ENCODE measurements at regions not wholly inside any gene's neighbourhood (a gene's known extent, or its start where the extent isn't known, plus 50 kb on each side); places are given as distances from the start of the nearest gene placed in this dataset.

DNA sequence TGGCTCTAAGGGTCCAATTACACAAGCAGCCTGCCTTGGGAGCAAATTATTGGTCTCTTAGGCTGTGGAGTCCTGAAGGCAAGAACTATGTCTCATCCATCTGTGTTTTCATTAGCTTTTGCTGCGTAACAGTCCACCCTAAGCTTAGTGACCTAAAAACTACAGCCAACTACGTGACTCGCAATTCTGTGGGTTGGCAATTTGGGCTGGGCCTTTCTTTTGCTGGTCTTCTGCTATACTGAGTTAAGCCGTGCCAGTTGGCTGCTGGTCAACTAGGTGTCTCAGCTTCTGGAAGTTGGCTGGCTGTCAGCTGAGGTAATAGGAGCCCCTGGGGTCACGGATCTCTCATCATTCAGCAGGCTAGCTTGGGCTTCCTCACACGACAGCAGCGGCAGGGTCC, 205.6 kb upstream of the S100G start:
- H3K36me3 ChIP-seq (ENCODE audit: control insufficient read depth, insufficient read depth, low read length), result no peaks in the 10 kb centered on the region
- no peak for ATAC-seq
- H3K4me3 ChIP-seq, result no peak overlapping the region
- H4K20me1 ChIP-seq (replicated peaks; ENCODE audit: control insufficient read depth, insufficient read depth, low read length), result no peaks in the 10 kb centered on the region
- H3K79me2 ChIP-seq (ENCODE audit: control insufficient read depth, insufficient read depth, low read length), result no peaks in the 10 kb centered on the region
- WGBS (ENCODE audit: insufficient coverage, low coverage, missing lambda C conversion rate), result 0% methylated on average over 7 of the region's 7 CpGs
- in situ Hi-C loops (cut with MboI) (loop anchor here (25.0 kb wide), 2 partner anchors 243 to 682 kb away; no protein-coding TSS in a partner anchor), intact Hi-C loops (cut with micrococcal nuclease) (no loop called here)
- no peak overlapping the region for H3K27ac ChIP-seq (ENCODE audit: extremely low read depth, low read depth, low read length)
- H3K4me2 ChIP-seq (ENCODE audit: insufficient read depth, low read length), result no peak overlapping the region
- ChIA-PET CTCF (ENCODE audit: low intra/inter-chr PET ratio) (interaction anchor here (1.4 kb wide), 1 partner anchor 226 kb away, joined by 5 read pairs; no protein-coding TSS in a partner anchor), POLR2A (interaction anchor here (0.6 kb wide), 1 partner anchor 29 kb away, joined by 3 read pairs; no protein-coding TSS in a partner anchor)
- BruUV-seq (replicated peaks), result no TSS peak
- H3K9me1 ChIP-seq (ENCODE audit: control insufficient read depth, insufficient read depth, low read length), result no peaks in the 10 kb centered on the region
- no peak for FAIRE-seq
- H3K27me3 ChIP-seq (ENCODE audit: control insufficient read depth in 2 of 2, insufficient read depth in 2 of 2, low read length in 2 of 2), result no peaks in the 10 kb centered on the region
- no peaks in the 10 kb centered on the region for H3K4me1 ChIP-seq (replicated peaks in 1 of 2; ENCODE audit: control insufficient read depth in 2 of 2, insufficient read depth in 2 of 2, low read length in 2 of 2)
- TF ChIP-seq BRCA1 (IDR thresholded peaks at IDR 0.05) (no peak), BRCA1 (CRISPR knock-in tag; IDR thresholded peaks at IDR 0.05) (no peak), MTF1 (CRISPR knock-in tag; IDR thresholded peaks at IDR 0.05; ENCODE audit: borderline replicate concordance) (no peak), ILK (tag; IDR thresholded peaks at IDR 0.05; ENCODE audit: borderline replicate concordance, low read depth) (no peak), SNIP1 (IDR thresholded peaks at IDR 0.05; ENCODE audit: low read depth) (no peak), SRF (CRISPR knock-in tag; IDR thresholded peaks at IDR 0.05) (no peak), ZNF584 (CRISPR knock-in tag; IDR thresholded peaks at IDR 0.05; ENCODE audit: low read depth) (no peak)
- TF ChIP-seq, protein P1, sequence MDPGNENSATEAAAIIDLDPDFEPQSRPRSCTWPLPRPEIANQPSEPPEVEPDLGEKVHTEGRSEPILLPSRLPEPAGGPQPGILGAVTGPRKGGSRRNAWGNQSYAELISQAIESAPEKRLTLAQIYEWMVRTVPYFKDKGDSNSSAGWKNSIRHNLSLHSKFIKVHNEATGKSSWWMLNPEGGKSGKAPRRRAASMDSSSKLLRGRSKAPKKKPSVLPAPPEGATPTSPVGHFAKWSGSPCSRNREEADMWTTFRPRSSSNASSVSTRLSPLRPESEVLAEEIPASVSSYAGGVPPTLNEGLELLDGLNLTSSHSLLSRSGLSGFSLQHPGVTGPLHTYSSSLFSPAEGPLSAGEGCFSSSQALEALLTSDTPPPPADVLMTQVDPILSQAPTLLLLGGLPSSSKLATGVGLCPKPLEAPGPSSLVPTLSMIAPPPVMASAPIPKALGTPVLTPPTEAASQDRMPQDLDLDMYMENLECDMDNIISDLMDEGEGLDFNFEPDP (CRISPR knock-in tag; IDR thresholded peaks at IDR 0.05), result no peak
- H3K9ac ChIP-seq (ENCODE audit: insufficient read depth in 1 of 2, low read depth in 2 of 2, low read length in 2 of 2), result no peak overlapping the region
- H3K9me3 ChIP-seq (replicated peaks; ENCODE audit: control insufficient read depth, insufficient read depth, low read depth, low read length), result no peaks in the 10 kb centered on the region
- DNase-seq (ENCODE audit: extremely low read depth in 1 of 4, low spot score in 3 of 4), result no peak
- H2AFZ ChIP-seq (ENCODE audit: low read depth, low read length), result peak overlapping the region; percentile 40; the same call in 1 of the 2 replicates
